K562 (cell line): ENCODE measurements at regions not wholly inside any gene's neighbourhood (a gene's known extent, or its start where the extent isn't known, plus 50 kb on each side); places are given as distances from the start of the nearest gene placed in this dataset.

Experiments used
- ATAC-seq: fragments of 200-7000 bp; cut with Tn5 transposase; 3 replicates; pipeline ENCODE4 v1.9.1; 2020; ENCODE audit warnings: moderate library complexity
- BruUV-seq: library from RNA; stranded (reverse); fragments of 400-500 nt; replicated peaks from 2 replicates; lab custom pipeline; 2021; lab: Mats Ljungman, UMichigan
- CTCF ChIA-PET: fragments of 300-600 bp; formaldehyde crosslinking; extraction: SDS; loops from one replicate; lab custom pipeline; 2021; ENCODE audit warnings: low intra/inter-chr PET ratio; lab: Yijun Ruan, JAX
- POLR2A ChIA-PET: fragments of 300-600, 350-650 bp; sonication (Branson Sonifier 250); formaldehyde crosslinking; extraction: SDS; loops from one replicate; lab custom pipeline; 2021; ENCODE audit warnings: antibody characterized with exemption, inconsistent platforms; lab: Yijun Ruan, JAX
- DNase-seq, 4 experiments: peaks; one replicate each; pipeline versions ENCODE4 v3.0.0 to v3.0.0-alpha.2; 2011 to 2018; ENCODE audit warnings: low spot score in 3 of 4, mixed read lengths in 3 of 4; ENCODE audit errors: extremely low read depth in 1 of 4
- FAIRE-seq: peaks from 2 replicates; lab custom pipeline; 2011; peaks lifted over from hg19 to GRCh38; lab: Jason Lieb, UNC
- H2AFZ ChIP-seq: 2 replicates; pipeline ENCODE4 v1.6.0; 2011; ENCODE audit warnings: low read depth, low read length, control low read depth, inconsistent platforms
- H3K27ac ChIP-seq: fragments of 200-600 bp; 3 replicates; pipeline ENCODE4 v1.8.0; 2011; ENCODE audit warnings: low read depth, mild to moderate bottlenecking, control low read depth, inconsistent platforms, low read length, moderate library complexity, mixed read lengths; ENCODE audit errors: extremely low read depth
- H3K27me3 ChIP-seq, 2 experiments: fragments of 300-600 bp in 1 of 2; 2 replicates in 1 of 2; 3 replicates in 1 of 2; pipeline versions ENCODE4 v1.6.0 to v1.8.0; 2011; ENCODE audit warnings: inconsistent platforms in 2 of 2, low read length in 2 of 2, mild to moderate bottlenecking in 1 of 2, mixed read lengths in 1 of 2, moderate library complexity in 1 of 2; ENCODE audit not compliant: control insufficient read depth in 2 of 2, insufficient read depth in 2 of 2
- H3K36me3 ChIP-seq: fragments of 300-600 bp; 3 replicates; pipeline ENCODE4 v1.8.0; 2011; ENCODE audit warnings: mild to moderate bottlenecking, low read length, inconsistent platforms; ENCODE audit not compliant: control insufficient read depth, insufficient read depth
- H3K4me1 ChIP-seq, 2 experiments: fragments of 200-600 bp in 1 of 2; replicated peaks in 1 of 2; 2 replicates in 1 of 2; 3 replicates in 1 of 2; pipeline versions ENCODE4 v1.5.1 to v1.8.0; 2011; ENCODE audit warnings: inconsistent platforms in 2 of 2, low read length in 2 of 2, mild to moderate bottlenecking in 1 of 2, mixed read lengths in 1 of 2, moderate library complexity in 1 of 2; ENCODE audit not compliant: control insufficient read depth in 2 of 2, insufficient read depth in 2 of 2
- H3K4me2 ChIP-seq: 2 replicates; pipeline ENCODE4 v1.6.1; 2011; ENCODE audit warnings: low read length, control low read depth, inconsistent platforms, mixed read lengths; ENCODE audit not compliant: insufficient read depth
- H3K4me3 ChIP-seq: fragments of 200-600 bp; sonication (generic), shearing (Covaris generic); 2 replicates; pipeline ENCODE4 v1.5.1; 2016; ENCODE audit warnings: control low read depth, inconsistent platforms
- H3K79me2 ChIP-seq: fragments of 200-600 bp; 3 replicates; pipeline ENCODE4 v1.8.0; 2011; ENCODE audit warnings: low read length, inconsistent platforms; ENCODE audit not compliant: control insufficient read depth, insufficient read depth
- H3K9ac ChIP-seq, 2 experiments: 2 replicates each; pipeline versions ENCODE4 v1.6.0 to v1.6.1; 2011; ENCODE audit warnings: low read depth in 2 of 2, low read length in 2 of 2, control low read depth in 1 of 2, inconsistent platforms in 1 of 2, mild to moderate bottlenecking in 1 of 2, mixed read lengths in 1 of 2; ENCODE audit not compliant: insufficient read depth in 1 of 2
- H3K9me1 ChIP-seq: one replicate; pipeline ENCODE4 v1.6.0; 2011; ENCODE audit warnings: inconsistent platforms, mild to moderate bottlenecking, low read length, moderate library complexity; ENCODE audit not compliant: control insufficient read depth, insufficient read depth
- H3K9me3 ChIP-seq: replicated peaks from 2 replicates; pipeline ENCODE4 v1.5.1; 2011; ENCODE audit warnings: low read depth, low read length, inconsistent platforms; ENCODE audit not compliant: control insufficient read depth, insufficient read depth
- H4K20me1 ChIP-seq: replicated peaks from 2 replicates; pipeline ENCODE4 v1.6.1; 2011; ENCODE audit warnings: low read length, inconsistent platforms, mixed read lengths; ENCODE audit not compliant: control insufficient read depth, insufficient read depth
- BACH1 ChIP-seq: fragments of 200-800 bp; sonication (Bioruptor generic); IDR thresholded peaks from 2 replicates; pipeline ENCODE4 v1.6.1; 2016; ENCODE audit warnings: missing genetic modification characterization, missing compliant biosample characterization
- BCOR ChIP-seq: fragments of 450-650 bp; IDR thresholded peaks from 2 replicates; pipeline ENCODE4 v1.6.1; 2016
- CBFA2T3 ChIP-seq: fragments of 450-650 bp; IDR thresholded peaks from 2 replicates; pipeline ENCODE4 v1.6.1; 2017
- DACH1 ChIP-seq: fragments of 450-650 bp; IDR thresholded peaks from 2 replicates; pipeline ENCODE4 v1.6.1; 2018; ENCODE audit not compliant: partially characterized antibody
- EGR1 ChIP-seq: fragments of 450-650 bp; conservative IDR thresholded peaks from 2 replicates; pipeline ENCODE4 v1.6.1; 2017; ENCODE audit warnings: mild to moderate bottlenecking
- MGA ChIP-seq: fragments of 450-650 bp; IDR thresholded peaks from 2 replicates; pipeline ENCODE4 v1.6.1; 2016; ENCODE audit warnings: mild to moderate bottlenecking, moderate library complexity
- MTA2 ChIP-seq: fragments of 450-650 bp; IDR thresholded peaks from 2 replicates; pipeline ENCODE4 v1.6.1; 2016; ENCODE audit warnings: low read depth
- MTF1 ChIP-seq: fragments of 250-450 bp; sonication (Bioruptor Pico); IDR thresholded peaks from 2 replicates; pipeline ENCODE4 v1.9.0; 2021; ENCODE audit warnings: moderate library complexity, mild to moderate bottlenecking, inconsistent platforms, borderline replicate concordance
- NCOA6 ChIP-seq: fragments of 450-650 bp; IDR thresholded peaks from 2 replicates; pipeline ENCODE4 v1.6.1; 2017; ENCODE audit warnings: mild to moderate bottlenecking
- NFRKB ChIP-seq: fragments of 450-650 bp; IDR thresholded peaks from 2 replicates; pipeline ENCODE4 v1.6.1; 2016; ENCODE audit warnings: low read depth
- SMARCA5 ChIP-seq: fragments of 450-650 bp; IDR thresholded peaks from 2 replicates; pipeline ENCODE4 v1.6.1; 2016
- ZFP36 ChIP-seq: fragments of 150-350 bp; IDR thresholded peaks from 2 replicates; pipeline ENCODE4 v1.6.1; 2018; ENCODE audit warnings: low read length, low read depth; ENCODE audit not compliant: partially characterized antibody
- WGBS: fragments of 100-300 bp; shearing (Covaris generic); methylation state at CpG from one replicate; pipeline ENCODE4 v1.1.6; 2016; ENCODE audit warnings: low coverage, mixed read lengths; ENCODE audit not compliant: insufficient coverage; ENCODE audit errors: missing lambda C conversion rate; 5-methylcytosine and 5-hydroxymethylcytosine counted together
- in situ Hi-C: fragments of 300-500 bp; cut with MboI; formaldehyde crosslinking; loops from 4 replicates; pipeline ENCODE4 v1.15.0; 2018; ENCODE audit warnings: inconsistent platforms, mixed read lengths
- intact Hi-C: fragments of 100-400 bp; cut with micrococcal nuclease; formaldehyde crosslinking; loops from 2 replicates; pipeline ENCODE4 v1.14.2; 2022

- ChIA-PET CTCF (no interaction called here), POLR2A (interaction anchor here (0.6 kb wide), 1 partner anchor 1218 kb away, joined by 3 read pairs; no protein-coding TSS in a partner anchor)
- Histone ChIP-seq H3K36me3 (no peaks in the 10 kb centered on the region), H3K9me1 (no peaks in the 10 kb centered on the region), H3K4me1 (peaks cover 0 to 5% of the 10 kb centered on the region in 2 experiments; a peak in 1 of 5 replicates), H4K20me1 (peaks cover 17% of the 10 kb centered on the region; the same call in 1 of the 2 replicates), H3K9ac (no peak overlapping the region), H3K27ac (no peak overlapping the region), H2AFZ (no peak overlapping the region), H3K4me3 (no peak overlapping the region), H3K79me2 (no peaks in the 10 kb centered on the region), H3K4me2 (no peak overlapping the region), H3K27me3 (peaks cover 7 to 46% of the 10 kb centered on the region in 2 experiments; a peak in 4 of 5 replicates), H3K9me3 (no peaks in the 10 kb centered on the region)
- FAIRE-seq, result no peak
- peak; percentile 43 for ATAC-seq
- no TSS peak for BruUV-seq
- intact Hi-C loops (no loop called here), in situ Hi-C loops (no loop called here)
- peak in 1 of 4 experiments; percentile 14 for DNase-seq
- WGBS, result 6% methylated on average over 13 of the region's 13 CpGs
- TF ChIP-seq ZFP36 (peak; percentile 55), BACH1 (no peak), NFRKB (no peak), MTA2 (no peak), MTF1 (CRISPR knock-in tag) (no peak), DACH1 (no peak), EGR1 (no peak), CBFA2T3 (0 out of 2 replicates have a peak, but pooled peaks have one; percentile 8), NCOA6 (no peak), MGA (no peak), SMARCA5 (peak; percentile 78), BCOR (peak; percentile 84)
Measured at GRCh38 chr20:37640600-37641561, 52.9 kb upstream of the CTNNBL1 start.
